ENCODE measurements at regions not wholly inside any gene's neighbourhood (a gene's known extent, or its start where the extent isn't known, plus 50 kb on each side); places are given as distances from the start of the nearest gene placed in this dataset.

DNA sequence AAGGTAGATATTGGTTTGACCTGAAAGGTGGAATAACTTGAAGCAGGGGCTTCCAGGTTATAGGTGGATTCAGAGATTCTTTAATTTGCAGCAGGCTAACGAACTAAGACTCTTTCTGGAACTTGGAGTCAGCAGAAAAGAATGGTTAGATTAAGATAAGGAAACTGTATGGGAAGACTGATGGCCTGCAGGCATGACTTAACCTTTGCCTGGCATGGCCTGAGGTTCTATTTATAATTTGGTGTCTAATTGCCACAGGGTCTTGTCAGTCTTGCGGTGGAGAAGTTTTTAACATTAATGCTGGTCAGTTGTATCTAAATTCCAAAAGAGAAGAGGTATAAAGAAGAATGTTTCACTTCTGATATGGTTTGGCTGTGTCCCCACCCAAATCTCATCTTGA lies 110.3 kb upstream of the VCX3A start:
- Mint-ChIP-seq H3K36me3 (ENCODE audit: low read depth) (no peaks in the 10 kb centered on the region), H3K27ac (no peak overlapping the region), H3K4me1 (ENCODE audit: low read depth) (no peaks in the 10 kb centered on the region), H3K27me3 (ENCODE audit: insufficient read depth) (no peaks in the 10 kb centered on the region; the same call in 1 of the 2 replicates), H3K4me3 (no peak overlapping the region), H3K9me3 (peaks cover 5% of the 10 kb centered on the region; the same call in 1 of the 2 replicates)
- TF ChIP-seq, protein P1, sequence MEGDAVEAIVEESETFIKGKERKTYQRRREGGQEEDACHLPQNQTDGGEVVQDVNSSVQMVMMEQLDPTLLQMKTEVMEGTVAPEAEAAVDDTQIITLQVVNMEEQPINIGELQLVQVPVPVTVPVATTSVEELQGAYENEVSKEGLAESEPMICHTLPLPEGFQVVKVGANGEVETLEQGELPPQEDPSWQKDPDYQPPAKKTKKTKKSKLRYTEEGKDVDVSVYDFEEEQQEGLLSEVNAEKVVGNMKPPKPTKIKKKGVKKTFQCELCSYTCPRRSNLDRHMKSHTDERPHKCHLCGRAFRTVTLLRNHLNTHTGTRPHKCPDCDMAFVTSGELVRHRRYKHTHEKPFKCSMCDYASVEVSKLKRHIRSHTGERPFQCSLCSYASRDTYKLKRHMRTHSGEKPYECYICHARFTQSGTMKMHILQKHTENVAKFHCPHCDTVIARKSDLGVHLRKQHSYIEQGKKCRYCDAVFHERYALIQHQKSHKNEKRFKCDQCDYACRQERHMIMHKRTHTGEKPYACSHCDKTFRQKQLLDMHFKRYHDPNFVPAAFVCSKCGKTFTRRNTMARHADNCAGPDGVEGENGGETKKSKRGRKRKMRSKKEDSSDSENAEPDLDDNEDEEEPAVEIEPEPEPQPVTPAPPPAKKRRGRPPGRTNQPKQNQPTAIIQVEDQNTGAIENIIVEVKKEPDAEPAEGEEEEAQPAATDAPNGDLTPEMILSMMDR (IDR thresholded peaks at IDR 0.05), result no peak
- no peak for DNase-seq

DNA sequence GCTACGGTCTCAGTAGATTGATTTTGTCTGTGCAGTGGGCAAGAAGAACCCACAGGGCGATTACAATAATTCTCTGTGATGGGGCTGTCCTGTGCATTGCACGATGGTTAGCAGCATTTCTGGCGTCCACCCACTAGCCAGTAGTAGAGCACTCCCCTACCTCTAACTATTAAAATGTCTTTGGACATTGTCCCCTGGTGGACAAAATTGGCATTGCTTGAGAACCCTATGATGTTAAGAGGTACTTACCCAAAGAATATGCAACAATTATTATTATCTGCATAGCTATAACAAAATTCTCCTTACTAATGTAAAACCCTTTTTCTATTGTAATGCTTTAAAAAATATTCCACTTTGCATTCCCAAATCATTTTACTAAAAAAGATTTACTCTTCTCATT lies 109.5 kb upstream of the VCX3A start:
- TF ChIP-seq, protein P1 (IDR thresholded peaks at IDR 0.05), result peak; percentile 43; the same call in 1 of the 2 replicates
- DNase-seq, result no peak
- Mint-ChIP-seq H3K27me3 (ENCODE audit: insufficient read depth) (no peaks in the 10 kb centered on the region; the same call in 1 of the 2 replicates), H3K9me3 (peaks cover 5% of the 10 kb centered on the region; the same call in 1 of the 2 replicates), H3K4me3 (no peak overlapping the region), H3K27ac (no peak overlapping the region), H3K4me1 (ENCODE audit: low read depth) (no peaks in the 10 kb centered on the region), H3K36me3 (ENCODE audit: low read depth) (no peaks in the 10 kb centered on the region)

GRCh38 chrX:6640727-6641126 lies 105.8 kb upstream of the VCX3A start:
- H3K9me3 Mint-ChIP-seq, result peaks cover 5% of the 10 kb centered on the region
- DNase-seq, result no peak
- no peak overlapping the region for H3K27ac Mint-ChIP-seq
- H3K27me3 Mint-ChIP-seq (ENCODE audit: insufficient read depth), result no peaks in the 10 kb centered on the region; the same call in 1 of the 2 replicates
- TF ChIP-seq, protein P1 (IDR thresholded peaks at IDR 0.05), result no peak
- H3K36me3 Mint-ChIP-seq (ENCODE audit: low read depth), result no peaks in the 10 kb centered on the region
- H3K4me3 Mint-ChIP-seq, result no peak overlapping the region
- no peaks in the 10 kb centered on the region for H3K4me1 Mint-ChIP-seq (ENCODE audit: low read depth)

- no peaks in the 10 kb centered on the region for H3K36me3 Mint-ChIP-seq (ENCODE audit: low read depth)
- H3K4me3 Mint-ChIP-seq, result no peak overlapping the region
- no peaks in the 10 kb centered on the region for H3K27me3 Mint-ChIP-seq (ENCODE audit: insufficient read depth)
- H3K9me3 Mint-ChIP-seq, result peaks cover 16% of the 10 kb centered on the region
- no peaks in the 10 kb centered on the region for H3K4me1 Mint-ChIP-seq (ENCODE audit: low read depth)
- TF ChIP-seq, protein P1 (IDR thresholded peaks at IDR 0.05), result no peak
- no peak overlapping the region for H3K27ac Mint-ChIP-seq
- no peak for DNase-seq
These were observed 79.6 kb upstream of the VCX3A start for GRCh38 chrX:6614506-6614905.

DNA sequence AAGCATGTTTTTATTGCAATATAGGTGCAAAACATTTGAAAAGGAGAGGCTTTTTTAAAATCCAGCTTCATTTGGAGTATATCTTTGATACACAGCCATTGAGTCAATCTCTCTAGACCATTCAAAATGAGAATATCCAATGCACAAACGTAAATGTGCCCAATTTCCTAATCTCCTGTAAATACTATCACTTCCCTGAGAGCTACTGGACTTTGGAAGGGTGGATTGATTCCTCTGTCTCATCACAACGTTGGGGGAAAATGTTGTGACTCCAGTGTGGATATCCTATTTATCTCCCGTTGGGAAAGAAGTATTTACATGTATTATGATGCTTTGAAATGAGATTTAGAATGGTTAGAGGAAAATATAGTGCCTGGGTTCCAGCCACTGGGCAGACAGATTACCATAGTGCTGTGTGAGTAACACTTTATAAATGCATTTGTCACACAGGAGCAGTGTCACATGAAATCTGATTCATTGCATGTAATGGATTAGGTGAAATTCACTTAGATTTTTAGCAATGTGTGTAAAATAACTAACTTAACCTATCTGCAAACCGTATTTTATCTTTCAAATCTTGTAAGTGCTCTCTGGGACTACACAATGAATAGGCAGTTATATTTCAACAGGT lies 64.4 kb upstream of the VCX3A start:
- Mint-ChIP-seq H3K9me3 (peaks cover 21% of the 10 kb centered on the region), H3K4me1 (ENCODE audit: low read depth) (no peaks in the 10 kb centered on the region), H3K4me3 (no peak overlapping the region), H3K36me3 (ENCODE audit: low read depth) (no peaks in the 10 kb centered on the region), H3K27me3 (ENCODE audit: insufficient read depth) (no peaks in the 10 kb centered on the region), H3K27ac (no peak overlapping the region)
- DNase-seq, result no peak
- TF ChIP-seq, protein P1 (IDR thresholded peaks at IDR 0.05), result no peak
